ACC112 (cell line): ENCODE measurements at regions not wholly inside any gene's neighbourhood (a gene's known extent, or its start where the extent isn't known, plus 50 kb on each side); places are given as distances from the start of the nearest gene placed in this dataset.

Source experiments
- H2AFZ ChIP-seq: fragments of 200-600 bp; sonication (generic); one replicate; pipeline ENCODE4 v1.6.0; 2017; ENCODE audit warnings: antibody characterized with exemption, low read length; ENCODE audit not compliant: unreplicated experiment
- H3K27ac ChIP-seq: fragments of 200-600 bp; sonication (generic); 2 replicates; pipeline ENCODE4 v1.5.1; 2014; ENCODE audit warnings: low read depth, mild to moderate bottlenecking, antibody characterized with exemption, low read length, moderate library complexity
- H3K27me3 ChIP-seq: fragments of 200-600 bp; sonication (generic); 2 replicates; pipeline ENCODE4 v1.6.1; 2014; ENCODE audit warnings: mild to moderate bottlenecking, antibody characterized with exemption, low read length, moderate library complexity, mixed read lengths; ENCODE audit not compliant: insufficient read depth
- H3K36me3 ChIP-seq: fragments of 200-600 bp; sonication (generic); 2 replicates; pipeline ENCODE4 v1.6.1; 2016; ENCODE audit warnings: mild to moderate bottlenecking, antibody characterized with exemption, low read length, moderate library complexity, mixed read lengths; ENCODE audit not compliant: insufficient read depth
- H3K4me1 ChIP-seq: fragments of 200-600 bp; sonication (generic); one replicate; pipeline ENCODE4 v1.6.1; 2016; ENCODE audit warnings: low read length, mixed read lengths; ENCODE audit not compliant: insufficient read depth, unreplicated experiment, control insufficient read depth
- H3K4me3 ChIP-seq: fragments of 200-600 bp; sonication (generic); 2 replicates; pipeline ENCODE4 v1.5.1; 2014; ENCODE audit warnings: mild to moderate bottlenecking, low read depth, low read length
- H3K79me2 ChIP-seq: fragments of 200-600 bp; sonication (generic); one replicate; pipeline ENCODE4 v1.6.0; 2016; ENCODE audit warnings: low read length; ENCODE audit not compliant: control insufficient read depth, unreplicated experiment, insufficient read depth

DNA sequence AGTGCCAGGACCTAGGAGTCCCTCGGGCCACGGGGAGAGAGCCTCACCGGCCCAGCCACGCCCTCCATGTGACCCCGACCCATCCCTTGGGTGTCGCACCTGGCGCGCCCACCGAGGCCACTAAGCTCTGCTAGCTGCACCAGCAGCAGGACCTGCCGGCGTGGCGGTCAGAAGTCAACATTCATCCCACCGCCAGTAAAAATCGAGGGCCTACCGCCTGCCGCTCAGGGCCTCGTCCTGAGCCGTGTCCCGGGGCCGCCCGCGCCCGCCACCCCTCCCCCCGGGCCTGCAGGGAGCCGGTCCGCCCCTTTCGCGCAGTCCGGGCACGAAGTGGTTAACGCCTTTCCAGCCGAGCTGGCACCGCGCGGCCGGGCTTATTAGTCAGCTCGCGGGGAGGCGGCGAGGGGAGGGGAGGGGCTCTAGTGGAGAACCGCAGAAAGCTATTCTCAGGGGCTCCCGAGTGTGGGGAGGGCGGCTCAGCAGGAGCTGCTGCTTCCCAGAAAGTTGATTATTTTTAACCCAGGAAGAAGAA, 124.4 kb downstream of the C9orf50 start:
- Histone ChIP-seq H2AFZ (peak overlapping the region; percentile 18), H3K4me3 (peak overlapping the region; percentile 76), H3K27me3 (no peaks in the 10 kb centered on the region), H3K79me2 (peaks cover 11% of the 10 kb centered on the region), H3K36me3 (peaks cover 6% of the 10 kb centered on the region; the same call in 1 of the 2 replicates), H3K27ac (peak overlapping the region; percentile 84), H3K4me1 (peaks cover 30% of the 10 kb centered on the region)

- Histone ChIP-seq H3K4me1 (peaks cover 37% of the 10 kb centered on the region), H2AFZ (peak overlapping the region; percentile 18), H3K27ac (peak overlapping the region; percentile 84), H3K36me3 (no peaks in the 10 kb centered on the region), H3K4me3 (peak overlapping the region; percentile 76), H3K27me3 (no peaks in the 10 kb centered on the region), H3K79me2 (peaks cover 18% of the 10 kb centered on the region)
Measured at GRCh38 chr9:129495620-129496472, 125.1 kb downstream of the C9orf50 start.

- no peak overlapping the region for H3K4me3 ChIP-seq
- H3K27ac ChIP-seq = no peak overlapping the region
- H3K79me2 ChIP-seq = peaks cover 33% of the 10 kb centered on the region
- no peaks in the 10 kb centered on the region for H3K36me3 ChIP-seq
- peaks cover 53% of the 10 kb centered on the region for H3K4me1 ChIP-seq
- H3K27me3 ChIP-seq = no peaks in the 10 kb centered on the region
- no peak overlapping the region for H2AFZ ChIP-seq
Measured at GRCh38 chr9:129494113-129494789, 126.7 kb downstream of the C9orf50 start.

- peaks cover 33% of the 10 kb centered on the region for H3K79me2 ChIP-seq
Measured at GRCh38 chr9:129493706-129494047, 127.2 kb downstream of the C9orf50 start.

DNA sequence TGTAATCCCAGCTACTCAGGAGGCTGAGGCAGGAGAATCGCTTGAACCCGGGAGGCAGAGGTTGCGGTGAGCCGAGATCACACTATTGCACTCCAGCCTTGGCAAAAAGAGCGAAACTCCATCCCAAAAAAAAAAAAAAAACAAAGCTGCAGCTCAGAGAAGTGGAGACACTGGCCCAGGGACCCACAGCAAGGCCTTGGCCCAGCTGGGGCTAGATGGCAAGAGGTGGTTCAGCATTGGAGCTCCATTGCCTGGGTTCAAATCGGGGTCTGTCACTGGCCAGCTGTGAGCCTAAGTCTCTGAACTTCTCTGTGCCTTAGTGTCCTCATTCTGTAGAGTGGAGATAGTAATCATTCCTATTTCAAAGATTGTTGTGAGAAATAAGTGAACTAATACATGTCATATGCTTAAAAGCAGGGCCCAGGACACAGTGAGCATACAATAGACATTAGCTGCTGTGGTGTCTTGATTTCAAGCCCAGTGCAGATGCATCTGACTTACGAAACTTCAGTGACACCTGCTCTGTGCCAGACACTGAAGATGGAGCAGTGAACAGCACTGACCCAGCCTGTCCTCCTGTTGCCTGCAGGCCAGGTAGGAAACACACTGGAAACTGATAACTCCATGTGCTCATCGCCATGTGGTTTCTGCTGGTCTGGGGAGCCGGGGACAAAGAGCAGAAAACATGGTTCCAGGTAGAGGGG, 127.7 kb downstream of the C9orf50 start:
- Histone ChIP-seq H3K4me1 (peaks cover 50% of the 10 kb centered on the region), H3K27me3 (no peaks in the 10 kb centered on the region), H3K36me3 (no peaks in the 10 kb centered on the region), H3K79me2 (peaks cover 28% of the 10 kb centered on the region), H3K27ac (no peak overlapping the region), H3K4me3 (no peak overlapping the region), H2AFZ (no peak overlapping the region)

More at GRCh38 chr9:129493706-129494047, 127.2 kb downstream of the C9orf50 start:
- Histone ChIP-seq H2AFZ (no peak overlapping the region), H3K4me1 (peaks cover 55% of the 10 kb centered on the region), H3K27ac (no peak overlapping the region), H3K36me3 (no peaks in the 10 kb centered on the region), H3K27me3 (no peaks in the 10 kb centered on the region), H3K4me3 (no peak overlapping the region)

- peaks cover 58% of the 10 kb centered on the region for H3K4me1 ChIP-seq
- H3K36me3 ChIP-seq = no peaks in the 10 kb centered on the region
- H3K79me2 ChIP-seq = peaks cover 23% of the 10 kb centered on the region
- peak overlapping the region; percentile 99; the same call in 1 of the 2 replicates for H3K27ac ChIP-seq
- H3K4me3 ChIP-seq = peak overlapping the region; percentile 71; the same call in 1 of the 2 replicates
- H3K27me3 ChIP-seq = no peaks in the 10 kb centered on the region
- no peak overlapping the region for H2AFZ ChIP-seq
Measured at GRCh38 chr9:129491487-129491855, 129.4 kb downstream of the C9orf50 start.

DNA sequence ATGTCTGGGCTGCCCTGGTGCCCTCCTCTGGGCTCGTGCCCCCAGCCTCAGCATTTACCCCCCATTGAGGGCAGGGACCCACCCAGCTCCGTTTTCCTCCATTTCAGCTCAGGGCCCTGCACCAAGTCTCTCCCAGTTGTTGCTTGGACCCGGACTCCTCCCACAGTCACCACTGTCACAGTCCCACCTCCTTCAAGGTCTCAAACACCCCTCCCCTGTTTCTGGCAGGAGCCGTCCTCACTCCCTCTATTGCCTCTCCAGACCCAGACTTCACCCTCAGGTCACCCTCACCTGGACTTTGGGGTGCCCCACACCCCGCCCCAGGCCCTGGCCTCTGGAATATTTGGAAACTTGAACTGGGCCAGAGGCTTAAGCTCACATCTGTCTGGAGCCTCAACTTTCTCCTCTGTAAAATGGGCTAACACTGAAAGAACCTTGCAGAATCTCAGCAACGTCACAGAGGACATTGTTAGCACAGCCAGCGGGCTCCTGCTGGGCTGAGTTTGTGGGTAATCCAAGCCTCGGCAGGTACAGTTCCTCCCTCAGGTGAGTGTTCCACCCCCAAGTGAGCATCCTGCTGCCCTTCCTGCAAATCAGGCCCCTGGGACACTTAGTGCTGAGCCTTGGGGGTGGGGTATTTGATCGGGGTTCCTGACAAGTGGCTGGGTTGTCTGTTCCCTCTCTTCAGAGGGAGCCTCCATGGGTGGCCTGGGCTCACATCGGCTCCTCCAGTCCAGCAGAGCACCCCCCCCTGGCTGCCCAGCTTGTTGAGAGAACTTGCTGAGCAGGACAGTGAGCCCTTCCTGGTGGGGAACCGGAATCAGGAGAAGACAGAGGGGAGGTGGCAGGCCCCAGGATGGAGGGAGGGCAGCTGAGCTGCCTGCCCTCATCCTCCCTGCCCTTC, 130.1 kb downstream of the C9orf50 start:
- peaks cover 60% of the 10 kb centered on the region for H3K4me1 ChIP-seq
- peak overlapping the region; percentile 99 for H3K27ac ChIP-seq
- H2AFZ ChIP-seq = no peak overlapping the region
- no peaks in the 10 kb centered on the region for H3K27me3 ChIP-seq
- peak overlapping the region; percentile 71 for H3K4me3 ChIP-seq
- no peaks in the 10 kb centered on the region for H3K36me3 ChIP-seq
- peaks cover 23% of the 10 kb centered on the region for H3K79me2 ChIP-seq

GRCh38 chr9:129489838-129490582, 130.9 kb downstream of the C9orf50 start:
- Histone ChIP-seq H3K27me3 (no peaks in the 10 kb centered on the region), H2AFZ (no peak overlapping the region), H3K27ac (peak overlapping the region; percentile 99), H3K4me1 (peaks cover 59% of the 10 kb centered on the region), H3K36me3 (no peaks in the 10 kb centered on the region), H3K4me3 (peak overlapping the region; percentile 71), H3K79me2 (peaks cover 23% of the 10 kb centered on the region)

DNA sequence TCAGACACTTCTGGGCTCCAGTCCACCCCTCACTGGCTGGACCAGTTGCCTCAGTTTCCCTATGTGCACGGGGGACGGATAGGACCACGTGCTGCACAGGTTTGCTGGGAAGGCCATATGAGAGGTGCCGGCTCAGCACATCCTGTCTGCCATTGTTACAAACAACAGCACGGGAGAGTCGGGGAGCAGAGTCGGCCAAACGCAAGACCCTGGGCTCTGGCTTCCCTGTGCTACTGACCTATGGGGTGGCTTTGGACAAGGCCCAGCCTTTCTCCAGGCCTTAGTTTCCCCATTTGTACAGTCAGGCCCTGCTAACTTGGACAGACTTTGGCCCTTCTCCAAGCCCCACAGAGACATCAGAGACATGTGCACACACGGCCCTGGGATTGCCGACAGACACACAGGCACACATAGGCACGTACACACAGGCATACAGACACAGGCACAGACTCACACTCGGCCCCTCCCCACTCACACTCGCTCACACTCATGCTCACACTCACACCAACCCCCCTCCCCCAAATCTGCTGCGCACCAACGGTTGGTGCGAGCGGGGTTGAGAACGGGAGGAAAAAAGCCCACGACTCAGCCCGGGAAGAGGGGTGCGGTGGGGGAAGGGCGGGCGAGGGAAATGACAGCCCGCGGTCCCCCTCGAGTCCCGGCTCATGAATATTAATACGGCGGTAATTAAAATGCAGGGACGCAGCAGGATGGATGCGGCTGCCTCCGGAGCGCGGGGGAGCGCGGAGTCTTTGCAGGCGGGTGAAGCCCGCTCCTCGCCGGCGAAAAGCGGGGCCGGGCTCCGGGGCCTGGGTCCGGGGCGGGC, 133.0 kb downstream of the C9orf50 start:
- Histone ChIP-seq H3K4me1 (peaks cover 77% of the 10 kb centered on the region), H2AFZ (no peak overlapping the region), H3K36me3 (no peaks in the 10 kb centered on the region), H3K27me3 (no peaks in the 10 kb centered on the region), H3K79me2 (peaks cover 29% of the 10 kb centered on the region), H3K4me3 (peak overlapping the region; percentile 71), H3K27ac (peak overlapping the region; percentile 99)
